ENCODE measurements at regions not wholly inside any gene's neighbourhood (a gene's known extent, or its start where the extent isn't known, plus 50 kb on each side); places are given as distances from the start of the nearest gene placed in this dataset.

- ATAC-seq (no peak), DNase-seq (ENCODE audit: low read depth, low spot score) (no peak)
- Histone ChIP-seq H3K4me3 (replicated peaks in 1 of 2; ENCODE audit: low read depth in 1 of 2, low read length in 2 of 2) (no peak overlapping the region), H3K4me2 (ENCODE audit: low read length) (no peak overlapping the region), H3K27me3 (ENCODE audit: insufficient read depth, low read length) (no peaks in the 10 kb centered on the region), H2AFZ (ENCODE audit: low read depth, low read length, poor library complexity, severe bottlenecking) (no peak overlapping the region), H3K4me1 (ENCODE audit: control insufficient read depth in 1 of 2, insufficient read depth in 2 of 2, low read length in 2 of 2) (no peaks in the 10 kb centered on the region), H3K9me3 (ENCODE audit: control insufficient read depth in 1 of 2, insufficient read depth in 1 of 2, low read depth in 1 of 2, low read length in 2 of 2) (no peaks in the 10 kb centered on the region), H3K9me2 (ENCODE audit: insufficient read depth) (no peaks in the 10 kb centered on the region), H4K20me1 (ENCODE audit: insufficient read depth) (no peaks in the 10 kb centered on the region), H3K36me3 (ENCODE audit: control insufficient read depth in 1 of 2, insufficient read depth in 2 of 2, low read length in 2 of 2) (peaks cover 1 to 5% of the 10 kb centered on the region in 2 experiments; a peak in 3 of 4 replicates), H3K79me2 (ENCODE audit: insufficient read depth, low read length) (no peaks in the 10 kb centered on the region), H3K27ac (ENCODE audit: low read depth, low read length) (no peak overlapping the region), H3K9ac (ENCODE audit: low read length) (no peak overlapping the region)
- no TSS peak for BruUV-seq (replicated peaks)
- intact Hi-C loops (cut with micrococcal nuclease), result no loop called here
- RAD21 ChIA-PET (ENCODE audit: low non-redundant PET in 1 of 2, low total read pairs in 2 of 2, uncharacterized antibody in 2 of 2, unreplicated experiment in 2 of 2), result no interaction called here
- POLR2A ChIA-PET, result no interaction called here
- CTCF ChIA-PET, result no interaction called here
- no peak for TF ChIP-seq FOSL1 (IDR thresholded peaks at IDR 0.05; ENCODE audit: low read depth)
- TF ChIP-seq SRF (IDR thresholded peaks at IDR 0.05; ENCODE audit: low read depth), result no peak
- no peak for TF ChIP-seq CBX3 (IDR thresholded peaks at IDR 0.05; ENCODE audit: low read depth)
- TF ChIP-seq, protein P1, sequence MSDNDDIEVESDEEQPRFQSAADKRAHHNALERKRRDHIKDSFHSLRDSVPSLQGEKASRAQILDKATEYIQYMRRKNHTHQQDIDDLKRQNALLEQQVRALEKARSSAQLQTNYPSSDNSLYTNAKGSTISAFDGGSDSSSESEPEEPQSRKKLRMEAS (IDR thresholded peaks at IDR 0.05), result no peak
- no peak for TF ChIP-seq EZH2 (IDR thresholded peaks at IDR 0.05)
- no peak for TF ChIP-seq ZFX (IDR thresholded peaks at IDR 0.05)
Measured at GRCh38 chr12:124459852-124460645, 107.4 kb downstream of the NCOR2 start.

GRCh38 chr12:124458992-124459851 lies 108.2 kb downstream of the NCOR2 start:
- ChIA-PET RAD21 (ENCODE audit: low non-redundant PET in 1 of 2, low total read pairs in 2 of 2, uncharacterized antibody in 2 of 2, unreplicated experiment in 2 of 2) (no interaction called here), POLR2A (no interaction called here), CTCF (no interaction called here)
- H4K20me1 ChIP-seq (ENCODE audit: insufficient read depth), result no peaks in the 10 kb centered on the region
- ATAC-seq (no peak), DNase-seq (ENCODE audit: low read depth, low spot score) (no peak)
- no peak overlapping the region for H3K4me3 ChIP-seq (replicated peaks in 1 of 2; ENCODE audit: low read depth in 1 of 2, low read length in 2 of 2)
- no peaks in the 10 kb centered on the region for H3K9me3 ChIP-seq (ENCODE audit: control insufficient read depth in 1 of 2, insufficient read depth in 1 of 2, low read depth in 1 of 2, low read length in 2 of 2)
- no peak overlapping the region for H3K4me2 ChIP-seq (ENCODE audit: low read length)
- no peak overlapping the region for H2AFZ ChIP-seq (ENCODE audit: low read depth, low read length, poor library complexity, severe bottlenecking)
- BruUV-seq (replicated peaks), result no TSS peak
- no peaks in the 10 kb centered on the region for H3K9me2 ChIP-seq (ENCODE audit: insufficient read depth)
- H3K27me3 ChIP-seq (ENCODE audit: insufficient read depth, low read length), result no peaks in the 10 kb centered on the region
- no peak overlapping the region for H3K9ac ChIP-seq (ENCODE audit: low read length)
- H3K4me1 ChIP-seq (ENCODE audit: control insufficient read depth in 1 of 2, insufficient read depth in 2 of 2, low read length in 2 of 2), result peaks cover 4 to 7% of the 10 kb centered on the region in 2 experiments
- no peaks in the 10 kb centered on the region for H3K79me2 ChIP-seq (ENCODE audit: insufficient read depth, low read length)
- H3K36me3 ChIP-seq (ENCODE audit: control insufficient read depth in 1 of 2, insufficient read depth in 2 of 2, low read length in 2 of 2), result no peaks in the 10 kb centered on the region; a peak in 1 of 4 replicates
- H3K27ac ChIP-seq (ENCODE audit: low read depth, low read length), result no peak overlapping the region
- intact Hi-C loops (cut with micrococcal nuclease), result no loop called here
- no peak for TF ChIP-seq RAD21 (IDR thresholded peaks at IDR 0.05; ENCODE audit: low read depth)
- TF ChIP-seq EGR1 (IDR thresholded peaks at IDR 0.05; ENCODE audit: low read depth), result no peak
- TF ChIP-seq SRF (IDR thresholded peaks at IDR 0.05; ENCODE audit: low read depth), result no peak
- TF ChIP-seq CTCF (IDR thresholded peaks at IDR 0.05 in 2 of 3, conservative IDR thresholded peaks at IDR 0.05 in 1 of 3; ENCODE audit: borderline replicate concordance in 1 of 3, insufficient read depth in 1 of 3, low read depth in 2 of 3, low read length in 2 of 3), result no peak
- TF ChIP-seq, protein P2, sequence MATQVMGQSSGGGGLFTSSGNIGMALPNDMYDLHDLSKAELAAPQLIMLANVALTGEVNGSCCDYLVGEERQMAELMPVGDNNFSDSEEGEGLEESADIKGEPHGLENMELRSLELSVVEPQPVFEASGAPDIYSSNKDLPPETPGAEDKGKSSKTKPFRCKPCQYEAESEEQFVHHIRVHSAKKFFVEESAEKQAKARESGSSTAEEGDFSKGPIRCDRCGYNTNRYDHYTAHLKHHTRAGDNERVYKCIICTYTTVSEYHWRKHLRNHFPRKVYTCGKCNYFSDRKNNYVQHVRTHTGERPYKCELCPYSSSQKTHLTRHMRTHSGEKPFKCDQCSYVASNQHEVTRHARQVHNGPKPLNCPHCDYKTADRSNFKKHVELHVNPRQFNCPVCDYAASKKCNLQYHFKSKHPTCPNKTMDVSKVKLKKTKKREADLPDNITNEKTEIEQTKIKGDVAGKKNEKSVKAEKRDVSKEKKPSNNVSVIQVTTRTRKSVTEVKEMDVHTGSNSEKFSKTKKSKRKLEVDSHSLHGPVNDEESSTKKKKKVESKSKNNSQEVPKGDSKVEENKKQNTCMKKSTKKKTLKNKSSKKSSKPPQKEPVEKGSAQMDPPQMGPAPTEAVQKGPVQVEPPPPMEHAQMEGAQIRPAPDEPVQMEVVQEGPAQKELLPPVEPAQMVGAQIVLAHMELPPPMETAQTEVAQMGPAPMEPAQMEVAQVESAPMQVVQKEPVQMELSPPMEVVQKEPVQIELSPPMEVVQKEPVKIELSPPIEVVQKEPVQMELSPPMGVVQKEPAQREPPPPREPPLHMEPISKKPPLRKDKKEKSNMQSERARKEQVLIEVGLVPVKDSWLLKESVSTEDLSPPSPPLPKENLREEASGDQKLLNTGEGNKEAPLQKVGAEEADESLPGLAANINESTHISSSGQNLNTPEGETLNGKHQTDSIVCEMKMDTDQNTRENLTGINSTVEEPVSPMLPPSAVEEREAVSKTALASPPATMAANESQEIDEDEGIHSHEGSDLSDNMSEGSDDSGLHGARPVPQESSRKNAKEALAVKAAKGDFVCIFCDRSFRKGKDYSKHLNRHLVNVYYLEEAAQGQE (IDR thresholded peaks at IDR 0.05; ENCODE audit: low read depth), result no peak
